ENCODE measurements at regions not wholly inside any gene's neighbourhood (a gene's known extent, or its start where the extent isn't known, plus 50 kb on each side); places are given as distances from the start of the nearest gene placed in this dataset.
"Not testable (repeated sequence)": the region's sequence is repeated elsewhere in the genome, so short reads cannot be mapped to it uniquely, and the experiment has no call there.

DNA sequence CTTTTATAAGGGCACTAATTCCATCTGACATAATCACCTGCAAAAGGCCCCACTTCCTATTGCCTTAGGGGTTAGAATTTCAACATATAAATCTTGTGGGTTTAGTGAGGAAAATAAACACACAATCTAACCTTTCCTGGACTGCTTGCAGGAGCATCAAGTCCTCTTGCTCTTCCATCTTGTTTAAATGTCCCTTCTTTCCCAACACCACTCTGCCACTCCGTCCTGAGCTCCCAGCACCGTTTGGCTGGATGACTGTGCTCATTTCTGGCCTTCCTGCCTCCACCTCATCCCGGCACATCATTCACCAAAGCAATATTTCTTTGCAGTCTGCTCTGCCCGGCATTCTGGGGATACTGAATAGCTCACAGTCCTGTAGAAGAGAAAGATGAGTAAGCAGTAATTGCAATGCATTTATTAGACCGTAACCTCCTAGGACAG is 247.8 kb downstream of the BCL2 start:
- H3K36me3 ChIP-seq (replicated peaks), result no peaks in the 10 kb centered on the region
- H3K4me3 ChIP-seq, result no peak overlapping the region
- DNase-seq (ENCODE audit: low spot score in 2 of 2), result no peak
- peaks cover 13% of the 10 kb centered on the region; the same call in 1 of the 2 replicates for H3K4me1 ChIP-seq
- in situ Hi-C loops (cut with MboI; ENCODE audit: low sequenced_read_pairs), result no loop called here
- no peaks in the 10 kb centered on the region for H3K27me3 ChIP-seq (ENCODE audit: low read depth)
- H3K9me3 ChIP-seq, result peaks cover 4% of the 10 kb centered on the region; the same call in 1 of the 2 replicates

DNA sequence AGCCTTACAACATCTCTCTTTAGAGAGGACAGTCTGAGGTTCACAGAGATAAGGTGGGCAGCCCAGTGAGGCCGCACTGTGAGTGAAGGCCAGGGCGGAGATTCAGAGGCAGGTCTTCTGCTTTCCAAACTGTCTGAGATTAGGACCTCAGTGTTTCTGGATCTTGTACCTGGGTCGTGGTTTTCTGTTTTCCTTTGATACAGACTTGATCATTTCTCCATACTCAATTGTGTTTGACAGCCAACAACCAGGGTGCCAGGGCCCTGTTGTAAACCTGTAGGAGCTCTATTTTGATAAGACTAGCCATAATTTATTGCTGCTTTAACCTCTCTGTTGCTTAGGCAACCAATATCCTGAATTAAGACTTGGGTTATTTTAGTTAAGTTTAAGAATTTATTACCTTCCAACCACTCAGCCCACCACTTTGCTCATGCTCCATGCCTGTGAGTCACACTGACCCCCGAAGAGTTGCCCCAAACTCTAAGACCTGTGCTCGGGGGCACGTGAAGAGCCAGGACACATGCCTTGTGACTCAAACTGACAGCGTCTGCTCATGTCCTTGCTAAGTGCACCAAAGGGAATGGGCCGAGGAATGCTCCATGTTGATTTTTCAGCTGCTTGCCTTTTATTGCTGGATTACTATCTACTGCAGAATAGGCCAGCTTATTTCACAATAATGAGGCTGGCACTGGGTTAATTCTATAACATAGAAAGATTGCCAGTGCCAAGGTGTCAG is 248.6 kb downstream of the BCL2 start:
- in situ Hi-C loops (cut with MboI; ENCODE audit: low sequenced_read_pairs), result no loop called here
- Histone ChIP-seq H3K36me3 (replicated peaks) (no peaks in the 10 kb centered on the region), H3K9me3 (peaks cover 4% of the 10 kb centered on the region; the same call in 1 of the 2 replicates), H3K4me1 (peaks cover 13% of the 10 kb centered on the region; the same call in 1 of the 2 replicates), H3K27me3 (ENCODE audit: low read depth) (no peaks in the 10 kb centered on the region), H3K4me3 (no peak overlapping the region)
- DNase-seq (ENCODE audit: low spot score in 2 of 2), result no peak

DNA sequence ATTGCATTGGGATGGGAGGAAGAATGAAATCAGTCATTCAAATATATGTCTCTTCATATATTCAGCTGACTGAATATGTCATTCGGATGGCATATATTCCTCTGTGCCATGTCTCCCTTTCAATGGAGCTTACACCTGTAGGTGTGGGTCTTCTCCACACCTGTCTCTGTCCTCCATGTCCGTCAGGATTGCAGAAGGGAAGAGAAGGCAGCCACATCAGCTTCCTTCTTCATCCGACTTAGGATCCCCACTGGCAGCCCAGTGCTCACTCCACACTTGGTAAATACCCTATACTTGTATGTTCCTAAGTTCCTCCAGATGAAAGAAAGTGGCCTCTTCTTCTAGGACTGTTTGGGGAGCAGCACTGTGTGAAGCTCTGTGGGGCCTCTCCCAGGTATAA is 250.1 kb downstream of the BCL2 start:
- in situ Hi-C loops (cut with MboI; ENCODE audit: low sequenced_read_pairs), result no loop called here
- Histone ChIP-seq H3K9me3 (peaks cover 4% of the 10 kb centered on the region; the same call in 1 of the 2 replicates), H3K27me3 (ENCODE audit: low read depth) (no peaks in the 10 kb centered on the region), H3K36me3 (replicated peaks) (no peaks in the 10 kb centered on the region), H3K4me3 (no peak overlapping the region), H3K4me1 (peaks cover 9% of the 10 kb centered on the region; the same call in 1 of the 2 replicates)
- DNase-seq (ENCODE audit: low spot score in 2 of 2), result no peak

DNA sequence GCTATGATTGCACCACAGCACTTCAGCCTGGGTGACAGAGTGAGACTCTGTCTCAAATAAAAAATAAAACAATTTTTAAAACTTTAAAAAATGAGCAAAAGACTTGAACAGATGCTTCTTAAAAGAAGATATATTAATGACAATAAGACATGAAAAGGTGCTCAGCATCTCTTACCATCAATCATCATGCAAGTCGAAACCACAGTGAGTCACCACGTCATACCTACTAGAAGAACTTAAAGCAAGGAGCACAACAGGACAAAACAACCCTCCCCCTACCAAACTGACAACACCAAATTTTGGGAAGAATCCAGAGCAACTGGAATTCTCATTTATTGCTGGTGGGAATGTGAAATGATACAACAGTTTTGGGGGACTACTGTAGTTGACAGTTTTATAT is 251.6 kb downstream of the BCL2 start:
- H3K36me3 ChIP-seq (replicated peaks), result no peaks in the 10 kb centered on the region
- H3K4me3 ChIP-seq, result no peak overlapping the region
- DNase-seq (ENCODE audit: low spot score in 2 of 2), result no peak
- in situ Hi-C loops (cut with MboI; ENCODE audit: low sequenced_read_pairs), result no loop called here
- no peaks in the 10 kb centered on the region for H3K27me3 ChIP-seq (ENCODE audit: low read depth)
- peaks cover 4% of the 10 kb centered on the region; the same call in 1 of the 2 replicates for H3K9me3 ChIP-seq
- peaks cover 8% of the 10 kb centered on the region; the same call in 1 of the 2 replicates for H3K4me1 ChIP-seq

DNA sequence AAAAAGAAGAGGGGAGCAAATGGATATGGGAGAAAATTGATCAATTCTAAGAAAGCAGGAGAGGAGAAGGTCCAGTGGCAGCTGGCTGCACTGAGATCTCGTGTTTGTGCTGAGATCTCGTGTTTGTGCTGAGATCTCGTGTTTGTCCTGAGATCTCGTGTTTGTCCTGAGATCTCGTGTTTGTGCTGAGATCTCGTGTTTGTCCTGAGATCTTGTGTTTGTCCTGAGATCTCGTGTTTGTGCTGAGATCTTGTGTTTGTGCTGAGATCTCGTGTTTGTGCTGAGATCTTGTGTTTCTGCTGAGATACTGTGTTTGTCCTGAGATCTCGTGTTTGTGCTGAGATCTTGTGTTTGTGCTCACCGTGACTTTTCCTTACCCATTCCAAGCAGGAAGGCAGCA is 254.4 kb downstream of the BCL2 start:
- no peaks in the 10 kb centered on the region for H3K27me3 ChIP-seq (ENCODE audit: low read depth)

DNA sequence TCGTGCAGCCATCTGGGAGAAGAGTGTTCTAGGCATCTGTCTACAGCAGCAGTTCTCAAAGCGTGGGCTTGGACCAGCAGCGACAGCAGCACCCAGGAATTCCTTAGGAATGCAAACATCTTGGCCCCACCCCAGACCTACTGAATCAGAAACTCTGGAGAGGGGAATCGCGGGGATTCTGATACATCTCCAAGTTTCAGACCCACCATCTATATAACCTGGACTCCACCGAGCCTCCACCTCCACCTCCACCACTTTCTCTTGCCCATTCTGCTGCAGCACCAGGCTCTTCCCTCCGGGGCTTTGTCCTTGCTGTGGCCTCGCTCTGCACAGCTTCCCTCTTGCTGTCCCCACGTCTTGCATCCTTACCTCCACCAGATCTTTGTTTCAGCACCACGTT is 256.4 kb downstream of the BCL2 start:
- Histone ChIP-seq H3K9me3 (peaks cover 3% of the 10 kb centered on the region; the same call in 1 of the 2 replicates), H3K36me3 (replicated peaks) (no peaks in the 10 kb centered on the region), H3K4me1 (no peaks in the 10 kb centered on the region; the same call in 1 of the 2 replicates), H3K4me3 (no peak overlapping the region), H3K27me3 (ENCODE audit: low read depth) (no peaks in the 10 kb centered on the region)
- in situ Hi-C loops (cut with MboI; ENCODE audit: low sequenced_read_pairs), result no loop called here
- peak in 1 of 2 experiments; percentile 18 for DNase-seq (ENCODE audit: low spot score in 2 of 2)

More for the DNA sequence above, 254.4 kb downstream of the BCL2 start:
- H3K4me3 ChIP-seq, result no peak overlapping the region
- H3K4me1 ChIP-seq, result peaks cover 8% of the 10 kb centered on the region; the same call in 1 of the 2 replicates
- peaks cover 4% of the 10 kb centered on the region; the same call in 1 of the 2 replicates for H3K9me3 ChIP-seq
- no peak for DNase-seq (ENCODE audit: low spot score in 2 of 2)
- in situ Hi-C loops (cut with MboI; ENCODE audit: low sequenced_read_pairs), result no loop called here
- H3K36me3 ChIP-seq (replicated peaks), result no peaks in the 10 kb centered on the region

DNA sequence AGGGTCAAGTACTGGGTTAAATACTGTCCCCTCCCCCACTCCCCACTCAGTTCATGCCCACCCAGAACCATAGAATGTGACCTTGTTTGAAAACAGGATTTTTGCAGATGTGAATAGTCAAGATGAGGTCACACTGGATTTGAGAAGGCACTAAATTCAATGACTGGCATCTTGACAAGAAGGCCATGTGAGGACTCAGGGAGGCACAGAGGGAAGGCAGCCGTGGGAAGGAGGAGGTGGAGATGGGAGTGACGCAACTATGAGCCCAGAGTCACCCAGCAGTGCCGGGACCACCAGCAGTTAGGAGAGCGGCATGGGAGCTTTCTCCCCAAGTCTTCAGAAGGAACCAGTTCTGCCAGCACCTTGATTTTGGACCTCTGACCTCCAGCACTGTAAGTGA is 257.3 kb downstream of the BCL2 start:
- Histone ChIP-seq H3K27me3 (ENCODE audit: low read depth) (no peaks in the 10 kb centered on the region), H3K36me3 (replicated peaks) (no peaks in the 10 kb centered on the region), H3K4me1 (no peaks in the 10 kb centered on the region; the same call in 1 of the 2 replicates), H3K9me3 (no peaks in the 10 kb centered on the region), H3K4me3 (no peak overlapping the region)
- DNase-seq (ENCODE audit: low spot score in 2 of 2), result no peak
- in situ Hi-C loops (cut with MboI; ENCODE audit: low sequenced_read_pairs), result no loop called here

DNA sequence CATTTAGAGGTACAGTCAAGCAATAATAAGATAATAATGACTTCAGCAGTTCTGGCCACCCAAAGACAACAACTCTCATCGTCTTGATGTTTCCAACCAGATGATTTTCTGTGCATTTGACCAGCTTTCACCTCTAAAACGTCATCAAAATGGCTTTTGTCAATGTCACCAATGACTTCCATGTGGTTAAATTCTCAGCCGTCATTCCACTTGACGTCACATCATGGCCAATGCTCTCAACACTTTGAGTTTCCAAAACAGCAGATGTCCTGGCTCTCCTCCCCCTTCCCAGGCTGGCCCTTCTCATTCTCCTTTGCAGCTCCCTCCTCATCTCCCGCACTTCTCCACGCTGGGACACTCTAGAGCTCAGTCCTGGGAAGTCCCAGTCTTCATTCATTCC is 258.3 kb downstream of the BCL2 start:
- in situ Hi-C loops (cut with MboI; ENCODE audit: low sequenced_read_pairs), result no loop called here
- no peak for DNase-seq (ENCODE audit: low spot score in 2 of 2)
- H3K4me1 ChIP-seq, result peaks cover under 1% of the 10 kb centered on the region; the same call in 1 of the 2 replicates
- no peaks in the 10 kb centered on the region for H3K9me3 ChIP-seq
- H3K4me3 ChIP-seq, result no peak overlapping the region
- no peaks in the 10 kb centered on the region for H3K36me3 ChIP-seq (replicated peaks)
- H3K27me3 ChIP-seq (ENCODE audit: low read depth), result no peaks in the 10 kb centered on the region

DNA sequence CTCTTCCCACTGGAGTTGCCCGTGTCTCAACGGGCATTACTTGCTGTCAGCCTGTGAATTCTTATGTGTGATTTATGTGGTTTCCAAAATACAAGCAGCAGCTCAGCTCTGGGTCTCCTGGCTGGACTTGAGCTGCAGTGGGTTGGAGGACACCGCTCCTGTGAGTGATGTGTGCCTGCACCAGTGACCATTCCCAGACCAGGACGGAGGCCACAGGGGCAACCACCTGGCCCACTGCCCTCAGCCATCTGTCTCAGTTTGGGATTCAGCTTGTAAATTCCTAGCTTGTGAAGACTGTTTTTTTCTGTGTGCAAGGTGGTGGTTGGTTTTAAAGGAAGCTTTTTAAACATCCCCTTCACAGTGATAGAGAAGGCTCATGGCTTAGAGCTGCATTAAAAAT is 261.0 kb downstream of the BCL2 start:
- Histone ChIP-seq H3K9me3 (no peaks in the 10 kb centered on the region), H3K4me3 (no peak overlapping the region), H3K4me1 (peaks cover 24% of the 10 kb centered on the region), H3K36me3 (replicated peaks) (no peaks in the 10 kb centered on the region), H3K27me3 (ENCODE audit: low read depth) (no peaks in the 10 kb centered on the region)
- in situ Hi-C loops (cut with MboI; ENCODE audit: low sequenced_read_pairs), result no loop called here
- no peak for DNase-seq (ENCODE audit: low spot score in 2 of 2)

DNA sequence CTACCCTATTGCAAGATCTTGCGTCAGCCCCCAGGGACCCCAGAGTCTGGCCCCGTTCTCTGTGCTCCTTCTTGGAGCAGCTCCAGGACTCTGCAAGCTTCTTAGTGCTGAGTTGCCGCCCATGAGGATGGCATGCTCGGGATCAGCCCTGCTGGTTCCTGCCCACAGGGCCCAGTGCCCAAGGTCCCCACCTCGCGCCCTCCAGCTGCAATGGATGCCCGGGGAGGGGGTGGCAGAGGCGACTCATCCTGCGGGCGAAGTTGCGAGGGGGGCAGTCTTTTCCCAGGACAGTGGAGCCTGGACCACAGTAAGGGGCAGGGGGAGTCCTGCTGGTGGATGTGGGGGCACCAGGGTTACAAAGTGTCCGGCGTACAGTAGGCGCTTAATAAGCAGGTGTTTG is 261.9 kb downstream of the BCL2 start:
- Histone ChIP-seq H3K4me3 (no peak overlapping the region), H3K9me3 (no peaks in the 10 kb centered on the region), H3K36me3 (replicated peaks) (no peaks in the 10 kb centered on the region), H3K27me3 (ENCODE audit: low read depth) (no peaks in the 10 kb centered on the region), H3K4me1 (peaks cover 25% of the 10 kb centered on the region)
- in situ Hi-C loops (cut with MboI; ENCODE audit: low sequenced_read_pairs), result no loop called here
- no peak for DNase-seq (ENCODE audit: low spot score in 2 of 2)

DNA sequence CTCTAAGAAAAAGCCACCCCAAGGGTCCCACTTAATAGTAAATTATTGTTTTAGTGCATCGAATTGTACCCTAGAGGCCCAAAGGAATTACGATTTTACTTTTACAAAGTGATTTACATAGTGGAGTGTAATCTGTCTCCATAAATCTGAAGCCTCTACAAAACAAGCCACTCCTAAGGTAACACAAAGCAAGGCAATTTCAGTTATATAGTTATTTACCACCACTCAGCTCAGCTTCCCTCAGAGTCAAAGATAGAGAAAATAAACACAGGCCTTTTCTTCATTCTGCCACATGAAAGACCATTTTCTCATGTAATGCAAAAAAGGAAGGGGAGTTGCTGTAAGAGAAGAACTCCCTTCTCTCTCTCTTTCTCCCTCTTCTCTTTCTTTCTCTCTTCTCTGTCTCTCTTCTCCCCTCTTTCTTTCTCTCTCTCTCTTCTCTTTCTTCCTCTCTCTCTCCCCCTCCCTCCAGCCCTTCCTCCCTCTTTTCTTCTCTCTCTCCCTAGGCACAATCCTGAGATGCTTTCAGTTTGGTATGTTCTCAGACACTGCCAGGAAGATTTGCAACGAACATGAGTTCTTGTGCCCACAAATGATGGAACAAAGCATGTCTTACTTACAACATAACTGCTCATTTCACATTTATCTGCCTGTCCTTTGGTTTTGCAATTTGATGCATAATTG is 264.5 kb downstream of the BCL2 start:
- in situ Hi-C loops (cut with MboI; ENCODE audit: low sequenced_read_pairs), result no loop called here
- Histone ChIP-seq H3K36me3 (replicated peaks) (no peaks in the 10 kb centered on the region), H3K4me1 (peaks cover 25% of the 10 kb centered on the region), H3K9me3 (no peaks in the 10 kb centered on the region), H3K4me3 (no peak overlapping the region), H3K27me3 (ENCODE audit: low read depth) (no peaks in the 10 kb centered on the region)
- peak in 1 of 2 experiments; percentile 49 for DNase-seq (ENCODE audit: low spot score in 2 of 2)

DNA sequence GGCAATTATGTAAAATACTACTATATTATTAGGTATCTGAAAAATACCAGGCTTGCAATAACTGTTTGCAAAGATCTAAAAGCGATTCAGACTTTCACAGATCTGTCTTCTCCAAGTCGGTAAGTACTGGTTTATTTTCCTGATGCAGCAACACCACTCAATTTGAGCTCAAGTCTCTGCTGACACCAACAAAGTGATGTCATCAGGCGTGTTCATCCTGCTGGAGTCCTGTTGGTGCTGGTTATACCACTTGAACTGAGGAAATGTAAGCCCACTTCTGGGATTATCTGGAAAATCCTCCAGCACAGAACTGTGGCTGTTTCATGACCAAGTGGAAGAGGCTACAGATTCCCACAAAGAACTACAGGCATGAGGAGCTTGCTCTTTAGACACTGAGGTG is 267.6 kb downstream of the BCL2 start:
- Histone ChIP-seq H3K4me1 (peaks cover 45% of the 10 kb centered on the region), H3K4me3 (no peak overlapping the region), H3K27me3 (ENCODE audit: low read depth) (no peaks in the 10 kb centered on the region), H3K9me3 (no peaks in the 10 kb centered on the region), H3K36me3 (replicated peaks) (no peaks in the 10 kb centered on the region)
- in situ Hi-C loops (cut with MboI; ENCODE audit: low sequenced_read_pairs), result no loop called here
- no peak for DNase-seq (ENCODE audit: low spot score in 2 of 2)

DNA sequence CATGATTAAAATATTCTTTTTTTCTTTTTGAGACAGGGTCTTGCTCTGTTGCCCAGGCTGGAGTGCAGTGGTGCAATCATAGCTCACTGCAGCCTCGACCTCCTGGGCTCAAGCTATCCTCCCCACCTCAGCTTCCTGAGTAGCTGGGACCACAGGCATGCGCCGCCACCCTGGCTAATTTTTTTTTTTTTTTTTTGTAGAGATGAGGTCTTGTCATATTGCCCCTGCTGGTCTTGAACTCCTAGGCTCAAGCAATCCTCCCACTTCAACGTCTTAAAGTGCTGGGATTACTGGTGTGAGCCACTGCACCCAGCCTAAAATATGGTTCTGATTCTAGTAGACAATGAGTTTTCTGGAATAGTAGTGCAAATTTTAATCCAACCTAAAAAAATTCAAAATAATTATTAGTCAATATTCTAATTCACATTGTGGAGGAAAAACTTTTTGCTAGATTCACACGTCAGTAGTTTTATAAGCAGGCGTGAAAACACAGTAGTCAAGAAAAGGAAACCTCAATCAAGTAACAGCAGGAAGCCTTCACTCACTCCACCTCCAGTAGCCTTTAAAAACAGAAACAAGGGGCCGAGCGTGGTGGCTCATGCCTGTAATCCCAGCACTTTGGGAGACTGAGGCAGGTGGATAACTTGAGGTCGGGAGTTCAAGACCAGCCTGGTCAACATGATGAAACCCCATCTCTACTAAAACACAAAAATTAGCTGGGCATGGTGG is 268.7 kb downstream of the BCL2 start:
- H3K4me1 ChIP-seq, result peaks cover 41% of the 10 kb centered on the region
- H3K9me3 ChIP-seq; DNase-seq (ENCODE audit: low spot score in 2 of 2); H3K4me3 ChIP-seq; H3K27me3 ChIP-seq (ENCODE audit: low read depth); in situ Hi-C loops (cut with MboI; ENCODE audit: low sequenced_read_pairs); H3K36me3 ChIP-seq (replicated peaks): not testable (repeated sequence)
